Endothelial cell of umbilical vein (primary cell): ENCODE measurements at regions not wholly inside any gene's neighbourhood (a gene's known extent, or its start where the extent isn't known, plus 50 kb on each side); places are given as distances from the start of the nearest gene placed in this dataset.
"Not testable (repeated sequence)": the region's sequence is repeated elsewhere in the genome, so short reads cannot be mapped to it uniquely, and the experiment has no call there.

Source experiments
- BruUV-seq: library from RNA; stranded (reverse); fragments of 400-500 nt; replicated peaks from 2 replicates; lab custom pipeline; 2021; lab: Mats Ljungman, UMichigan
- CTCF ChIA-PET: fragments of 300-600, 350-600 bp; sonication (Branson Sonifier 250); formaldehyde crosslinking; loops from one replicate; lab custom pipeline; 2021; ENCODE audit warnings: antibody characterized with exemption, inconsistent platforms; lab: Charles Lee
- POLR2A ChIA-PET: fragments of 300-600, 350-600 bp; sonication (Branson Sonifier 250); formaldehyde crosslinking; loops from one replicate; lab custom pipeline; 2021; ENCODE audit warnings: antibody characterized with exemption, inconsistent platforms; lab: Charles Lee
- DNase-seq: peaks from one replicate; pipeline ENCODE4 v3.0.0-alpha.2; 2011; ENCODE audit warnings: low read depth, low spot score
- FAIRE-seq: peaks from 2 replicates; lab custom pipeline; 2011; peaks lifted over from hg19 to GRCh38; lab: Jason Lieb, UNC
- H2AFZ ChIP-seq: 2 replicates; pipeline ENCODE4 v1.6.0; 2012; ENCODE audit warnings: low read depth, low read length, control low read depth, inconsistent platforms
- H3K27ac ChIP-seq: 2 replicates; pipeline ENCODE4 v1.5.1; 2011; ENCODE audit warnings: low read depth, mild to moderate bottlenecking, control low read depth, low read length, moderate library complexity; ENCODE audit not compliant: insufficient read depth
- H3K27me3 ChIP-seq, 2 experiments: 2 replicates each; pipeline versions ENCODE4 v1.6.0 to v1.6.1; 2011; ENCODE audit warnings: low read length in 2 of 2, mixed read lengths in 1 of 2; ENCODE audit not compliant: control insufficient read depth in 2 of 2, insufficient read depth in 2 of 2
- H3K36me3 ChIP-seq, 2 experiments: 2 replicates in 1 of 2; 3 replicates in 1 of 2; pipeline ENCODE4 v1.5.1; 2011; ENCODE audit warnings: low read length in 2 of 2, mild to moderate bottlenecking in 1 of 2, moderate library complexity in 1 of 2; ENCODE audit not compliant: control insufficient read depth in 2 of 2, insufficient read depth in 2 of 2; ENCODE audit errors: extremely low read depth in 1 of 2
- H3K4me1 ChIP-seq: 3 replicates; pipeline ENCODE4 v1.5.1; 2011; ENCODE audit warnings: mild to moderate bottlenecking, low read length; ENCODE audit not compliant: control insufficient read depth, insufficient read depth; ENCODE audit errors: extremely low read depth
- H3K4me2 ChIP-seq: 2 replicates; pipeline ENCODE4 v1.6.1; 2011; ENCODE audit warnings: low read length, control low read depth, mixed read lengths; ENCODE audit not compliant: insufficient read depth
- H3K4me3 ChIP-seq, 3 experiments: fragments of 200-600 bp in 1 of 3; sonication (generic), shearing (Covaris generic) in 1 of 3; replicated peaks in 1 of 3; 2 replicates each; pipeline ENCODE4 v1.5.1; 2011 to 2016; ENCODE audit warnings: control low read depth in 3 of 3, low read length in 3 of 3, mild to moderate bottlenecking in 2 of 3, inconsistent platforms in 1 of 3, low read depth in 1 of 3, moderate library complexity in 1 of 3; ENCODE audit not compliant: insufficient read depth in 1 of 3
- H3K79me2 ChIP-seq: 2 replicates; pipeline ENCODE4 v1.6.0; 2012; ENCODE audit warnings: low read length, inconsistent platforms; ENCODE audit not compliant: control insufficient read depth, insufficient read depth
- H3K9ac ChIP-seq: replicated peaks from 2 replicates; pipeline ENCODE3; 2011; ENCODE audit warnings: low read length, control low read depth; ENCODE audit not compliant: insufficient read depth; ENCODE audit errors: extremely low read depth
- H3K9me1 ChIP-seq: replicated peaks from 3 replicates; pipeline ENCODE4 v1.6.0; 2011; ENCODE audit warnings: mild to moderate bottlenecking, low read length; ENCODE audit not compliant: control insufficient read depth, insufficient read depth; ENCODE audit errors: extremely low read depth
- H3K9me3 ChIP-seq: replicated peaks from 2 replicates; pipeline ENCODE4 v1.5.1; 2012; ENCODE audit warnings: low read length, inconsistent platforms; ENCODE audit not compliant: control insufficient read depth, insufficient read depth
- H4K20me1 ChIP-seq: replicated peaks from 2 replicates; pipeline ENCODE3; 2011; ENCODE audit warnings: mild to moderate bottlenecking, low read length; ENCODE audit not compliant: control insufficient read depth, insufficient read depth; ENCODE audit errors: extremely low read depth
- EZH2 ChIP-seq: IDR thresholded peaks from 2 replicates; pipeline ENCODE4 v1.6.1; 2012; ENCODE audit warnings: borderline replicate concordance, low read depth, mild to moderate bottlenecking, moderate library complexity, low read length, inconsistent platforms; ENCODE audit not compliant: severe bottlenecking
- FOS ChIP-seq: IDR thresholded peaks from 2 replicates; pipeline ENCODE4 v1.6.1; 2011; ENCODE audit warnings: mild to moderate bottlenecking, low read length, moderate library complexity, borderline replicate concordance; ENCODE audit not compliant: insufficient read depth
- GATA2 ChIP-seq: IDR thresholded peaks from 2 replicates; pipeline ENCODE4 v1.7.0; 2011; ENCODE audit warnings: low read depth, mild to moderate bottlenecking, moderate library complexity, mixed read lengths, low read length; ENCODE audit not compliant: insufficient read length, insufficient read depth
- JUN ChIP-seq: IDR thresholded peaks from 2 replicates; pipeline ENCODE4 v1.6.1; 2011; ENCODE audit warnings: borderline replicate concordance, low read depth; ENCODE audit not compliant: insufficient read length, insufficient read depth
- MYC ChIP-seq: IDR thresholded peaks from one replicate; pipeline ENCODE4 v1.6.1; 2011; ENCODE audit warnings: mild to moderate bottlenecking, low read depth, low read length
- POLR2A ChIP-seq: IDR thresholded peaks from 2 replicates; pipeline ENCODE4 v1.6.1; 2012; ENCODE audit warnings: low read depth, mild to moderate bottlenecking, control low read depth, low read length
- POLR2AphosphoS5 ChIP-seq: IDR thresholded peaks from 2 replicates; pipeline ENCODE4 v1.6.1; 2012; ENCODE audit warnings: low read depth, mild to moderate bottlenecking, control low read depth, low read length, moderate library complexity; ENCODE audit not compliant: insufficient read depth
- dilution Hi-C: fragments of 300-500 bp; cut with MboI; formaldehyde crosslinking; loops from one replicate; pipeline ENCODE4 v1.15.0; 2019; ENCODE audit warnings: low sequenced_read_pairs; ENCODE audit not compliant: extremely low pct_ligation_motif_present
- intact Hi-C: fragments of 100-400 bp; cut with micrococcal nuclease; formaldehyde crosslinking; loops from one replicate; pipeline ENCODE4 v1.10.0; 2022
- TF ChIP-seq, protein P1 (sequence below): IDR thresholded peaks from 2 replicates; pipeline ENCODE4 v1.6.1; 2011; ENCODE audit not compliant: insufficient read depth, insufficient read length
- TF ChIP-seq, protein P2 (sequence below), 2 donors: IDR thresholded peaks; 1 replicate in 1 of 2; 2 replicates in 1 of 2; pipeline ENCODE4 v1.5.1; 2011; ENCODE audit warnings: low read length in 2 of 2, mild to moderate bottlenecking in 2 of 2, moderate library complexity in 2 of 2, control low read depth in 1 of 2, inconsistent platforms in 1 of 2, low read depth in 1 of 2; ENCODE audit not compliant: insufficient read depth in 1 of 2; ENCODE audit errors: extremely low read depth in 1 of 2

GRCh38 chr6:63467247-63467954 is 104.9 kb upstream of the LOC128125822 start:
- TF ChIP-seq MYC (no peak), JUN (no peak), POLR2AphosphoS5 (no peak), FOS (no peak), POLR2A (no peak), GATA2 (no peak), EZH2 (no peak)
- TF ChIP-seq, protein P1, sequence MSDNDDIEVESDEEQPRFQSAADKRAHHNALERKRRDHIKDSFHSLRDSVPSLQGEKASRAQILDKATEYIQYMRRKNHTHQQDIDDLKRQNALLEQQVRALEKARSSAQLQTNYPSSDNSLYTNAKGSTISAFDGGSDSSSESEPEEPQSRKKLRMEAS = no peak
- TF ChIP-seq, protein P2, sequence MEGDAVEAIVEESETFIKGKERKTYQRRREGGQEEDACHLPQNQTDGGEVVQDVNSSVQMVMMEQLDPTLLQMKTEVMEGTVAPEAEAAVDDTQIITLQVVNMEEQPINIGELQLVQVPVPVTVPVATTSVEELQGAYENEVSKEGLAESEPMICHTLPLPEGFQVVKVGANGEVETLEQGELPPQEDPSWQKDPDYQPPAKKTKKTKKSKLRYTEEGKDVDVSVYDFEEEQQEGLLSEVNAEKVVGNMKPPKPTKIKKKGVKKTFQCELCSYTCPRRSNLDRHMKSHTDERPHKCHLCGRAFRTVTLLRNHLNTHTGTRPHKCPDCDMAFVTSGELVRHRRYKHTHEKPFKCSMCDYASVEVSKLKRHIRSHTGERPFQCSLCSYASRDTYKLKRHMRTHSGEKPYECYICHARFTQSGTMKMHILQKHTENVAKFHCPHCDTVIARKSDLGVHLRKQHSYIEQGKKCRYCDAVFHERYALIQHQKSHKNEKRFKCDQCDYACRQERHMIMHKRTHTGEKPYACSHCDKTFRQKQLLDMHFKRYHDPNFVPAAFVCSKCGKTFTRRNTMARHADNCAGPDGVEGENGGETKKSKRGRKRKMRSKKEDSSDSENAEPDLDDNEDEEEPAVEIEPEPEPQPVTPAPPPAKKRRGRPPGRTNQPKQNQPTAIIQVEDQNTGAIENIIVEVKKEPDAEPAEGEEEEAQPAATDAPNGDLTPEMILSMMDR (IDR thresholded peaks at IDR 0.05; ENCODE audit: extremely low read depth in 1 of 2, insufficient read depth in 1 of 2, low read depth in 1 of 2, low read length in 2 of 2) = no peak
- dilution Hi-C loops = no loop called here
- Histone ChIP-seq H4K20me1 (no peaks in the 10 kb centered on the region), H3K27ac (no peak overlapping the region), H3K9ac (no peak overlapping the region), H3K9me1 (no peaks in the 10 kb centered on the region), H3K79me2 (no peaks in the 10 kb centered on the region), H3K4me1 (no peaks in the 10 kb centered on the region), H3K27me3 (no peaks in the 10 kb centered on the region), H2AFZ (no peak overlapping the region), H3K4me3 (no peak overlapping the region), H3K9me3 (no peaks in the 10 kb centered on the region), H3K4me2 (no peak overlapping the region), H3K36me3 (no peaks in the 10 kb centered on the region)
- POLR2A ChIA-PET = no interaction called here
- intact Hi-C loops = no loop called here
- DNase-seq (no peak), FAIRE-seq (peak; percentile 8)
- CTCF ChIA-PET = no interaction called here
- no TSS peak for BruUV-seq

DNA sequence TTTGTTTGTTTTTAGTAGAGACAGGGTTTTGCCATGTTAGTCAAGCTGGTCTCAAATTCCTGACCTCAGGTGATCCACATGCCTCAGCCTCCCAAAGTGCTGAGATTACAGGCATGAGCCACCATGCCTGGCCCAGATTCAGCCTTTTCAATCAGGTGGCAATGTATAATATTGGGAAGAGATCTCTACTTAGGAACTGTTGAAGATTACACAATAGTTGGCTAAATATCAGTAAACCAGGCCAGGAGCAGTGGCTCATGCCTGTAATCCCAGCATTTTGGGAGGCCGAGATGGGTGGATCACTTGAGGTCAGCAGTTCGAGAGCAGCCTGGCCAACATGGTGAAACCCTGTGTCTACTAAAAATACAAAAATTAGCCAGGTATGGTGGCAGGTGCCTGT is 101.1 kb upstream of the LOC128125822 start:
- H3K27me3 ChIP-seq, H3K36me3 ChIP-seq, FAIRE-seq, CTCF ChIA-PET, POLR2A ChIA-PET, H3K9me3 ChIP-seq, H3K4me2 ChIP-seq, dilution Hi-C loops, DNase-seq, H3K27ac ChIP-seq, H3K9me1 ChIP-seq, intact Hi-C loops, H3K4me3 ChIP-seq, BruUV-seq, H3K4me1 ChIP-seq, H4K20me1 ChIP-seq, H3K9ac ChIP-seq, H3K79me2 ChIP-seq, H2AFZ ChIP-seq: not testable (repeated sequence)
